ENCODE measurements at regions not wholly inside any gene's neighbourhood (a gene's known extent, or its start where the extent isn't known, plus 50 kb on each side); places are given as distances from the start of the nearest gene placed in this dataset.

DNA sequence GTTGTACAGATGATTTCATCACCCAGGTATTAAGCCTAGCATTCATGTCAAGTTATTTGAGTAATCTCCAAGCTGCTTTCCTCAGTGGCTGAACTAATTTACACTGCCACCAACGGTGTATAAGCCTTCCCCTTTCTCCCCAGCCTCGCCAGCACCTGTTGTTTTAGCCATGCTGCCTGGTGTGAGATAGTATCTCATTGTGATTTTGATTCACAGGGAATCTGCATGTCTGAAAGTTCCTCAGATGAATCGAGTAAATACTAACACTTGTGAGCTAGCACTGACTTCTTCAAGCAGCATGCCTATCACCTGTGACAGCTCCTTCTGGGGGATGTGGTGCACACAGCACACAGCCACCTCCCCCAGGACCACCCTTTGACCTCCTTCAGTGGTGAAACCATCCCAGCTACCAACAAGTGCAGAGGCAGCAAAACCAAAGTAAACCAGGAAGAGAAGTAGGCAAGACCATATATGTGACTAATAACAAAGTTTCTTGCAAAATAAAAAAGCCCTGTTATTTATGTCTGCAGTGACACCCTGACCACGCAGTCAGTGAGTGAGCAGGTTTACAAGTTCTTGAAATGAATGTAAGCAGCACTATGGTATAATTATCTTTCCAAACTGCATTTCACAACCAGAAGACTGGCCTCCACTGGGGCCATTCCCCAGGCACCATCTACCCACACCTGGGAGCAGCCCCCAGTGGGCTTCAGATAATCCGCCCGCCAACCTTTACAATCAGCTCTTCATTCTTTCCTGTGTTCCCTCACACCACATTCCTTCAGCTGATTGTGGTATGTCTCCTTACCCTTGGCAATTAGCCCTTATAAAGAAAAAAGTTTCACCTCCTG lies 173.8 kb downstream of the ETS2 start:
- TF ChIP-seq JUN (IDR thresholded peaks at IDR 0.05; ENCODE audit: borderline replicate concordance, insufficient read depth, insufficient read length, low read depth) (no peak), GATA2 (IDR thresholded peaks at IDR 0.05; ENCODE audit: insufficient read depth, insufficient read length, low read depth, low read length) (no peak), POLR2A (IDR thresholded peaks at IDR 0.05; ENCODE audit: low read depth, low read length) (no peak), MYC (IDR thresholded peaks at IDR 0.05; ENCODE audit: low read depth, low read length) (no peak), EZH2 (IDR thresholded peaks at IDR 0.05; ENCODE audit: borderline replicate concordance, low read depth, low read length, severe bottlenecking) (no peak), POLR2AphosphoS5 (IDR thresholded peaks at IDR 0.05; ENCODE audit: insufficient read depth, low read depth, low read length) (no peak)
- TF ChIP-seq, protein P1, sequence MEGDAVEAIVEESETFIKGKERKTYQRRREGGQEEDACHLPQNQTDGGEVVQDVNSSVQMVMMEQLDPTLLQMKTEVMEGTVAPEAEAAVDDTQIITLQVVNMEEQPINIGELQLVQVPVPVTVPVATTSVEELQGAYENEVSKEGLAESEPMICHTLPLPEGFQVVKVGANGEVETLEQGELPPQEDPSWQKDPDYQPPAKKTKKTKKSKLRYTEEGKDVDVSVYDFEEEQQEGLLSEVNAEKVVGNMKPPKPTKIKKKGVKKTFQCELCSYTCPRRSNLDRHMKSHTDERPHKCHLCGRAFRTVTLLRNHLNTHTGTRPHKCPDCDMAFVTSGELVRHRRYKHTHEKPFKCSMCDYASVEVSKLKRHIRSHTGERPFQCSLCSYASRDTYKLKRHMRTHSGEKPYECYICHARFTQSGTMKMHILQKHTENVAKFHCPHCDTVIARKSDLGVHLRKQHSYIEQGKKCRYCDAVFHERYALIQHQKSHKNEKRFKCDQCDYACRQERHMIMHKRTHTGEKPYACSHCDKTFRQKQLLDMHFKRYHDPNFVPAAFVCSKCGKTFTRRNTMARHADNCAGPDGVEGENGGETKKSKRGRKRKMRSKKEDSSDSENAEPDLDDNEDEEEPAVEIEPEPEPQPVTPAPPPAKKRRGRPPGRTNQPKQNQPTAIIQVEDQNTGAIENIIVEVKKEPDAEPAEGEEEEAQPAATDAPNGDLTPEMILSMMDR (IDR thresholded peaks at IDR 0.05; ENCODE audit: extremely low read depth in 1 of 2, insufficient read depth in 1 of 2, low read depth in 1 of 2, low read length in 2 of 2), result no peak
- TF ChIP-seq, protein P2, sequence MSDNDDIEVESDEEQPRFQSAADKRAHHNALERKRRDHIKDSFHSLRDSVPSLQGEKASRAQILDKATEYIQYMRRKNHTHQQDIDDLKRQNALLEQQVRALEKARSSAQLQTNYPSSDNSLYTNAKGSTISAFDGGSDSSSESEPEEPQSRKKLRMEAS (IDR thresholded peaks at IDR 0.05; ENCODE audit: insufficient read depth, insufficient read length), result no peak

All from endothelial cell of umbilical vein (primary cell).